ENCODE measurements at regions not wholly inside any gene's neighbourhood (a gene's known extent, or its start where the extent isn't known, plus 50 kb on each side); places are given as distances from the start of the nearest gene placed in this dataset.

DNA sequence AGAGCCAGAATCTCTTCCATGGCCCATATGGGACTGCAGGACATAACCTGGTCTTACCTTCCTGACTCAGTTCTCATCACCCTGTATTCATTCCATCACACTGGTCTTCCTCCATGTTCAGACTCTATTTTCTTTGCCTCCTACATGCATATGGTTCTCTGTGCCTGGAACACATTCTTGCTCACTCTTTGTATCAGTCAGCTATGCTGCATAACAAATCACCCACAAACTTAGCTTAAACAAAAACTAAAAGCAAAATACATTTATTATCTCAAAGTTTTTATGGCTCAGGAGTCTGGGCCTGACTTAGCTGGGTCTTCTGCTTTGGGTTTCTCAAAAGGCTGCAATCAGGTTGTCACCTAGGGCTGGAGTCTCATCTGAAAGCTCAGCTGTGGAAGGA lies 712.6 kb upstream of the TBX3 start:
- DNase-seq: no peak
- no peak overlapping the region for H3K4me3 ChIP-seq
- H3K9me3 ChIP-seq: no peaks in the 10 kb centered on the region; the same call in 1 of the 2 replicates
- no peaks in the 10 kb centered on the region for H3K36me3 ChIP-seq
- no peaks in the 10 kb centered on the region for H3K27me3 ChIP-seq

DNA sequence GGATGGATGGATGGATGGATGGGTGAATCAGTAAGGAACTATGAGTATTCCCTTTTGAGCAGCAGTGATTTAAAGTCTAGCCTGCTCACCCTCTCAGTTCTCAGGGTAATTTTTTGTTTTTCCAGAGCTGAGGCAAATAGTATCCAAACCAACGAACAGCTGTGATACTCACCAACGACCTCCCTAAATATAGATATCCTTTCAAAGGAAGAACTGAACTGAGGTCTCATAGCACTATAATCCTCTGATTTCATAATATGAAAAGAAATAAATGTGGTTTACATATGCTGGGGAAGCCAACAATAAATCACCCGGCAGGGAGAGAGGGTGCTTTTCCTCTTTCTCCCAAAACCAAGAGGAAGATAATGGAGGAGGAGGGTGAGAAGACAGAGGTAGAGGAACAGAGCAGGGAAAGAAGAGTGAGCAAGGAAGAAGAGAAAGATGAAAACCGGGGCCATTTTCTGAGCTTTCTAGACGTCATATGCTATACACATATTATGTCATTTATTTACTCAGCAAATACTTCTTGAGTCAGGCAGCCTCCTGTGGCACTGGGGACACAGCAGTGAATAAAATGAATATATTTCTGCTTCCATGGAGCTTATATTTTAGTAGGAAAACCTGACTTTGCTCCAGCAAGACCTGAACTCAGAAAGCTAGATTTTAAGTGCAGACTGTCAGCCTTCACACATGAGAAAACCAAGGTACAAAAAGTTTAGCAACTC lies 710.7 kb upstream of the TBX3 start:
- Histone ChIP-seq H3K36me3 (no peaks in the 10 kb centered on the region), H3K4me3 (no peak overlapping the region), H3K27me3 (no peaks in the 10 kb centered on the region), H3K9me3 (no peaks in the 10 kb centered on the region; the same call in 1 of the 2 replicates)
- DNase-seq: no peak

DNA sequence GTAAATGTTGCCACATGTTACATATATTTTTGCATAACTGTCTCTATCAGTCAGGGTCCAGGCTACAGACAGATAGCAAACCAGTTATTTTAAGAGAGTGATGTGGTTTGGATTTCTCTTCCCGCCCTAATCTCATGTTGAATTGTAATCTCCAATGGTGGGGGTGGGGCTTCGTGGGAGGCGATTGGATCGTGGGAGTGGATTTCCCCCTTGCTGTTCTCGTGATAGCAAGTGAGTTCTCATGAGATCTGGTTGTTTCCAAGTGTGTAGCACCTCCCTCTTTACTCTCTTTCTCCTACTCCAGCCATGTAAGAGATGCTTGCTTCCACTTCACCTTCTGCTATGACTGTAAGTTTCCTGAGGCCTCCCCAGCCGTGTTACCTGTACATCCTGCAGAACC lies 704.2 kb upstream of the TBX3 start:
- Histone ChIP-seq H3K36me3 (no peaks in the 10 kb centered on the region), H3K9me3 (no peaks in the 10 kb centered on the region; the same call in 1 of the 2 replicates), H3K27me3 (no peaks in the 10 kb centered on the region), H3K4me3 (no peak overlapping the region)
- no peak for DNase-seq

DNA sequence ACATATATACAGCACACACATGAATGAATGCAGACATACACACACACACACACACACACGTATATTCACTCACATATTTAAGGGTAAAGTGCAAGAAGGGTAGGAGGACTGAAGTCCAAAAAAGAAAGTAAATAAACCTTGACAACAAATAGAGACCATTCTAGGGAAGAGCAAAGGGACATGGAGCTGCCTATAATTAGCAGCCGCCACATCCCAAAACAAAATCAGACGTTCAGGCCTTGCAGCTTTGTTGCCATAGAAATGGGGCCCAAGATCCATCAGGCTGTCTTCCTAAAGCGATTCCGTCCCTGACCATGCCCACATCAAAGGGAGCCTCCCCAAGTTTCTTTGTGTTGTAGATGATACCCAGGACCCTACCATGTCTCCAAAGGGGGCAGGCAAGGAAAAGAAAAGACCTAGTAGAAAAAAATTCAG lies 703.5 kb upstream of the TBX3 start:
- H3K36me3 ChIP-seq: no peaks in the 10 kb centered on the region
- no peaks in the 10 kb centered on the region; the same call in 1 of the 2 replicates for H3K9me3 ChIP-seq
- H3K4me3 ChIP-seq: no peak overlapping the region
- H3K27me3 ChIP-seq: no peaks in the 10 kb centered on the region
- DNase-seq: no peak

DNA sequence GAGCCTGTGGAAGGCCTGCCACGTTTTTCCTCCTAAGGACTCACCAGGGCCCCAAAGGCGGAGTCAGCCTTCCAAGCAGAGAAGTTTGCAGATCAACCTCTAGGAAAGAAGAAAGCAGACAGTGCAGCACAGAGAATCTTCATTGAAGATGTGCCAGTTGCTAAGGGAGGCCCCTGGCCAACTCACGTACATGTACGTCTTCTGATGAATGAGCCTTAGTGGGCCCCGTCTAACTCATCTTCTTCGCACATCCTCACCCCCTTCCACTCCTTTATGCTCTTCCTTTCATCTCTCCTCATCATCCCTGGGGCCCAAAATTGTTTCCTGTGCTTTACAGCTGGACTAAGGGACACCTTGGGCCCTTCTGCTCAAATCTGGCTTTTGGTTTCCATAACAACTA lies 703.0 kb upstream of the TBX3 start:
- DNase-seq: no peak
- Histone ChIP-seq H3K9me3 (no peaks in the 10 kb centered on the region; the same call in 1 of the 2 replicates), H3K36me3 (no peaks in the 10 kb centered on the region), H3K27me3 (no peaks in the 10 kb centered on the region), H3K4me3 (no peak overlapping the region)

DNA sequence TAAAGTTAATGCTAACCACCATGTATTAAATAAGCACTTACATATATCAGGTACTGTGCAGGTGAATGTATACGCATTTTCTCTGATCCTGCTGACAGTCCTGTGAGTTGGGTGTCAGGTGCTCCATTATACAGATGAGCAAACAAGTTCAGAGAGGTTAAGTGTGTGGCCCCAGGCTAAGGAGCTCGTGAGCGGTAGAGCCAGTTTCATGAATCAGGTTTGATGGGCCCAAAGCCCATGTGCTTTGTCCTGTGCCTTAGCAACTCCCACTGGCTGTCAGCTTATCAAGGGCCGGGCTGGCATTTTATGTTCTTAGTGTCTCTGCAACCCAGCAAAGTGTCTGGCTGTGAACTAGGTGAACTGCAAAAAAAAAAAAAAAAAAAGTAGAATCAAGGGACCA lies 701.2 kb upstream of the TBX3 start:
- no peak for DNase-seq
- Histone ChIP-seq H3K9me3 (no peaks in the 10 kb centered on the region), H3K36me3 (no peaks in the 10 kb centered on the region), H3K27me3 (no peaks in the 10 kb centered on the region), H3K4me3 (no peak overlapping the region)

DNA sequence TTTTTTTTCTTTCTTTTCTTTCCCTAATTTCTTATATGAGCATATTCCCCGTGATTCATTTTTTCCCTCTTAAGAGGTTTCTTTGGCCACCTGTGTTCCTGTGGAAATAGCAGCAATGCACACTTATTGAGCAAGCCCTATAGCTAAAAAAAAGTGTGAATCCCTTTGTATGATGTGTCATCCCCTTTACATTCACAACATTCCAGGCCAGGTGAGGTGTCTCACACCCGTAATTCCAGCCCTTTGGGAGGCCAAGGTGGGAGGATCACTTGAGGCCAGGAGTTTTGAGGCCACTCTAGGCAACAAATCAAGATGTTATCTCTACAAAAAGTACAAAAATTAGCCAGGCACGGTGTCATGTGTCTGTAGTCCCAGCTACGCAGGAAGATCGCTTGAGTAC lies 700.4 kb upstream of the TBX3 start:
- Histone ChIP-seq H3K36me3 (no peaks in the 10 kb centered on the region), H3K9me3 (no peaks in the 10 kb centered on the region), H3K27me3 (no peaks in the 10 kb centered on the region), H3K4me3 (no peak overlapping the region)
- no peak for DNase-seq

DNA sequence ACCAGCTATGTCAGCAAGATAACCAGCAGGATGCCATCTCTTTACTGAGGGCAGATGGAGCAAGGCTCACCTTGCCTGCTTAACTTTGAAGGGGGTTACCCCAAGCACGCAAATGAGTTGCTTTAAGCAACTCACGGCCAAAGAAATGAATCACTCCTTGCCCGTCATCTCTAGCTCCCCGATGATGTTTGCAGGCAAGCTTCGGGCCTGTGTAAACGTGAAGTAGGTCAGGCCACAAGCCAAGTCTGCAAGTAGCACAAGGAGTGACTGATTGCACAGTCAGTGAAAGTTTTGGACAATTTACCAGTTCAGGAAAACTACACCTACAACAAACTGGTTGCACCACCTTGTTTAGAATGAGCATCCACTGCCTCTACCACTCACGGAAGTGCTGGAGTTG lies 699.7 kb upstream of the TBX3 start:
- Histone ChIP-seq H3K36me3 (no peaks in the 10 kb centered on the region), H3K9me3 (no peaks in the 10 kb centered on the region), H3K4me3 (no peak overlapping the region), H3K27me3 (no peaks in the 10 kb centered on the region)
- DNase-seq: no peak

DNA sequence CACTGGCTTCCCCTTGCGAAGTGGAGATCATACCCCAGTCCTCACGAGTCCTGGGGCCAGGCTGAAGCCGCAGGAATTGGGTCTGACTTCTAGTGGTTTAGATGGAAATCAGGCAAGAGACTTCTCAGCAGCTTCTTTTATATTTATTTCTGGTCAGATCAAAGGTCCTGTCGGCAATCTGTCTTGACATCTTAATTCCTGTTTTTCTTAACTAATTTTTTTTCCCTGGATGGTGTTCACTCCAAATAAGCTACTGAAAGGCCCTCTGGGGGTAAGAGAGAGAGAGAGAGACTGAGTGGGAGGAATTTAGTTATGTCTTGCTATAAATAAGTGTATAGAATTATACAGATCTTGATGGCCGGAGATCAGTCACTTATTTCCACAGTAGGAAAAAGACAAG lies 698.7 kb upstream of the TBX3 start:
- Histone ChIP-seq H3K36me3 (no peaks in the 10 kb centered on the region), H3K27me3 (no peaks in the 10 kb centered on the region), H3K9me3 (no peaks in the 10 kb centered on the region), H3K4me3 (no peak overlapping the region)
- DNase-seq: no peak

DNA sequence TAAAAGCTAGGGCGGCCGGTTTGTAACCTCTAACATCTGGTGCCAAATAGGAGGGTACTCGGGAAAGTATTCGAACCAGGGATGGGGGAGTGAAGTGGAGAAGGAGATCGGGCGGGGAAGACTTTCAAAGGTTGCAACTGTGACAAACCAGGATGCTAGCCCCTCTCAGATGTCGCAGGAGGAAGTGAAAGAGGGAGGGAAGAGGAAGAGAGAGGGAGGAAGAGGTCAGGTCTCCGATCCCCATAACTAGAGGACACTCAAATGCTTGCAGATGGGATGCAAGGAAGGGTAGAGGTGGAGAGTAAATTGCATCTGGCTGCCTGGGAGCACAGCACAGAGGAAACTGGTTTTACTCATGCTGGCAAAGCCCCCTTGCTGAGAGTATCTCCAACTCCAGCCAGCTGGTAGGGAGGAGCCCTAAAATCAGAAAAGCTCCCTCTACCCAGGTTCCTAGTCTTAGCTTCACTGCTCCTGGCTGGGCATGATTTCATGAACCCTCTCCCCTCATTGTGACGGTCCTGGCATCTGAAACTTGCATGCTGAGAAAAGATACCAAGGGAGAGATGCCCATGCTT lies 696.7 kb upstream of the TBX3 start:
- no peak for DNase-seq
- Histone ChIP-seq H3K9me3 (no peaks in the 10 kb centered on the region), H3K36me3 (no peaks in the 10 kb centered on the region), H3K4me3 (no peak overlapping the region), H3K27me3 (no peaks in the 10 kb centered on the region)

DNA sequence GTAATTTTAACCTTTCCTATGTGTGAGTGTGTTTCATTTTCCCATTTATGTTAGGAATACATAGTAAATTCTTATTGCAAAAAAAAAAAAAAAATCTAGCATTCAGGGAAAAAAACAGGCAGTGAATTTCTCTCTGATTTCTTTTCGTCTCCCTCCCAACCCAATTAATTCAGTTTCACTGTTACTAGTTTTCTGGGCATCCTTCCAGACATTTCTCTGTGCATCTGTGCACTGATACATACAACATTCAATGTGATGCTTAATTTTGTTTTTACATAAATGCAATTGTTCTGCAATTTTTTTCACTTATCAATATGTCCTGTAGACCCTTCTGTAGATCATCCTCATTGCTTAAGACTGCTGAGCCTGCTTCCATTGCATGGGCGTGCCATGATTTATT lies 694.3 kb upstream of the TBX3 start:
- Histone ChIP-seq H3K9me3 (no peaks in the 10 kb centered on the region), H3K4me3 (no peak overlapping the region), H3K27me3 (no peaks in the 10 kb centered on the region), H3K36me3 (no peaks in the 10 kb centered on the region)
- DNase-seq: no peak

DNA sequence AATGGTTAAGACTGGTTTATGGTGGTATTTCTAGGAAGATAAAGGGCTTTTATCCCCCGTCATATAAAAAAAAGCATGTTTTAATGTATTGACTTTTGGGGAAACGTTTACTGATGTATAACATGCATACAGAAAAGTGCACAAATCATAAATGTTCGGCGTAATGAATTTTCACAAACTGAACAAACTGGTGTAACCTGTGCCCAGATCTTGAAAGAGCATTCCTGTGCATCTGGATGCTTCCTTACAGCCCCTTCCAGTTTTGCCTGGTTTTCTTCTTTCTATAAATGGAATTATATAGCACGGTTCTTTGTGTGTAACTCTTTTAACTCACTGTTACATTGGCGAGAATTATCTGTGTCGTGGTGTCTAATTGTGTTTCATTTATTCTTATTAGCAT lies 693.8 kb upstream of the TBX3 start:
- no peak for DNase-seq
- H3K4me3 ChIP-seq: no peak overlapping the region
- H3K36me3 ChIP-seq: no peaks in the 10 kb centered on the region

DNA sequence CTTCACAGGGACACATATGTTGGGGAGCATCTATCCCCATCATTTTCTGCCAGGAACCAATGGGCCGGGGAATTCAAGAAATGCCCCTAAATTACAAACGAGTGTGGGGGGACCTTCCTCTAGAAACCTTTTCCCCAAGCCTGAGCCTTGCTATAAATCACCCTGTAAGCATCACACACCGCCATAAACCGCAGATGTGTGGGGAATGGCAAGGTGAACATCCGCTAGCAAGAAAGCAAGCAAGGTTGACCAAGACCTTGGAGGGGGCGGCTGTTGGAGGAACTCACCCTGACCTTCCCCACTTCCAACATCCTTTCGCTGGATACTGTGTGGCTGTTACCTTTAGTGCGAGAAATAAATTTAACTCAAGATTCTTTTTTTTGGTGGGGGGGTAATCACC lies 693.3 kb upstream of the TBX3 start:
- H3K27me3 ChIP-seq: no peaks in the 10 kb centered on the region
- no peaks in the 10 kb centered on the region for H3K9me3 ChIP-seq
- no peak overlapping the region for H3K4me3 ChIP-seq
- no peak for DNase-seq
- H3K36me3 ChIP-seq: no peaks in the 10 kb centered on the region

More for the DNA sequence above, 693.8 kb upstream of the TBX3 start:
- Histone ChIP-seq H3K27me3 (no peaks in the 10 kb centered on the region), H3K9me3 (no peaks in the 10 kb centered on the region)

DNA sequence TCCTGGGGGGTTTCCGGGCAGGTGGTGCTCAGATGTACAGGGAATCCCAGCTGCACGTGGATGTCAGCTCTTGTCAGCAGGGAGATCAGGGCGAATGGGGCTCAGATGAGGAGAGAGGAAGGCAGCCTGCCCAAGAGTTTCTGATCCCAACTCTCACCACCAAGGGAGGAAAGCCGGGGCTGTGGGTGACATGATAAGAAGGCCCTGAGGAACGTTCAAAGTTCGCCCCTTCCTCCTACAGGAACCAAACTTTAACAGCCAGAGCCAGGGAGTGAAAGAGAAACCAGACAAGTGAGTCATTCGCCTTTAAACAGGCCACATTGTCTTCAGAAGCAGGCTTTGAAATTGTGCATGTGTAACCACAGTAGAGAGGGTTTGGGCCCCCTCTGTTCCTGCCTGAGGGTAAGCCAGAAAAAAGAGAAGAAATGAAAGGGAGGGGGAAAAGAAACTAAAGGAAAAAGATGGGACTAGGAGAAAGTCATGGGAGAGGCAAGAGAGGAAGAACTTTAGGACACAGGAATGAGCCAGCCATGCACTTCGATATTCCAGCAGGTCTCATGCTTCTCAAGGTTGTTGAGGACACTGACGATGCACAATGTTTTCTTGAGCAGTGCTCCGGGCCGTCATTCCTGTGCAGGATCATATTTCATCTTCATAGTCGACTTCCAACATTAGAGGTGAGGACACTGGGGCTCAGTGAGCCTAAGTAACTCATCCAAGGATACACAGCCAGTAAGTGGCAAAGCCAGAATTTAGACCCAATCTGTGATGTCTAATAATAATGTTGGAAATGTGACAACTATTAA lies 691.4 kb upstream of the TBX3 start:
- Histone ChIP-seq H3K36me3 (no peaks in the 10 kb centered on the region), H3K9me3 (no peaks in the 10 kb centered on the region), H3K27me3 (no peaks in the 10 kb centered on the region), H3K4me3 (no peak overlapping the region)
- peak; percentile 13 for DNase-seq

DNA sequence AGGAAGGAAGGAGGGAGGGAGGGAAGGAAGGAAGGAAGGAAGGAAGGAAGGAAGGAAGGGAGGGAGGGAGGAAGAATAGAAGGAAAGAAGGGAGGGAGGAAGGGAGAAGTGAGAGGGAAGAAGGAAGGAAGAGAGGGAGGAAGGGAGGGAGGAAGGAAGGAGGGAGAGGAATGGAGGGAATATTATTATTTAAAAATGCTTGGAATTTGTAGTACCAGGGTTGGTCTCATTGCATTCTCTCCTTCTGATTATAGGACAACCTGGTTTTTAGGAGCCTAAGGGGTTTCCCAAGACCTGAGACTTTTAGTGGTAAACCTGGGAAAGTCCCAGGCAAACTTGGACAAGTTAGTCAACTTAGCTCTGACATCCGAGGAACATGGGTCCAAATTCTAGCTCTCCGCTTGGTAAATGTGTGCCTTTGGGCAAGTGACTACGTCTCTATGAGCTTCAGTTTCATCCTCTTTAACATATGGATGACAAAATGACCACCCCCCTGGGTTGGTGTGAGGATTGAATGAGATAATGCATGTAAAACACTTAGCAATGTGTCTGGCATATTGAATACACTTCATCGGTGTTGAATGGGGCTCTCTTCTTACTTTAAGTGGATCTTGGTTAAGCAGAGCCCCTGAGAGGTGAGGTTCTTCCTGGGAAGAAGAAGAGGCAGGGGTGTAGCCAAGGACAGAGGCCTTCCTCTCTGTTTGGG lies 690.7 kb upstream of the TBX3 start:
- Histone ChIP-seq H3K27me3 (no peaks in the 10 kb centered on the region), H3K36me3 (no peaks in the 10 kb centered on the region), H3K9me3 (no peaks in the 10 kb centered on the region), H3K4me3 (no peak overlapping the region)
- no peak for DNase-seq

DNA sequence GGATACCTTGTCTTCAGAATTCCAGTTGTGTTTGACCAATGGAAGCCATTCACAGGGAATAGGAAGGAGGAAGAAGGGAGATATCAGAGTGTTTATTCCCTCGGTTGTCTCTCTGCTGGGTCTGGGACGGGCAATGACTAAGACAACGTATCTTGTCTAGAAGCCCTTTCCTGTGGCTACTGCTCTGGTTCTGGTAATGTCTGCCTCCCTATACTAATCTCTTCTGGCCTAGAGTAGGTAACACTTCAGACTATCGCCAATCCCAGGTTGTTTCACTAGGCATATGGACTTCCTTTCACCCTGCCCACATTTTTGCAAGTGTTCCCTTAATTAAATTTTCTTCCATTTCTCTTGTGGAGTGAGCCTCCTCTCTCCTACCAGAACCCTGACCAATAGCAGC lies 687.7 kb upstream of the TBX3 start:
- DNase-seq: no peak
- no peak overlapping the region for H3K4me3 ChIP-seq

DNA sequence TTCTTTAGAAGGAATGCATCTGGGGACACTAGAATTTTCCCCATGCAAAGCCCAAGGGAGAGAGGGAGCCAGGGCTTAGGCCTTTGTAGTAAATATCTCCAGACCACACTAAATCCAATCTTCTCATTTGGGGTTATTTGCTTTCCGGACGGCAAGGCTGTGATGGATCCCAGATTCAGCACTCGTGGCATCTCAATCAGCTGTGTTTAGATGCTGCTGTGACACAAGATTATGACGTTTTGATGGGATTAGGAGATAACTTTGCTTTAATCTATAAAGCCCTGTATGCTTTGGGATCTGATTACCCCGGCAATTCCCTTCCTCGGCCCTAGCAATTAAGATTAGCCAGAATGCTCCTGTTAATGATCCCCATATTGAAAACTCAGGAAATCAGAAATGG lies 686.7 kb upstream of the TBX3 start:
- H3K36me3 ChIP-seq: no peaks in the 10 kb centered on the region
- no peak overlapping the region for H3K4me3 ChIP-seq
- no peaks in the 10 kb centered on the region for H3K27me3 ChIP-seq
- H3K9me3 ChIP-seq: no peaks in the 10 kb centered on the region
- DNase-seq: no peak

More for the DNA sequence above, 687.7 kb upstream of the TBX3 start:
- Histone ChIP-seq H3K36me3 (no peaks in the 10 kb centered on the region), H3K9me3 (no peaks in the 10 kb centered on the region), H3K27me3 (no peaks in the 10 kb centered on the region)
